Mucosa of rectum (tissue), 2 donors: ENCODE measurements at regions not wholly inside any gene's neighbourhood (a gene's known extent, or its start where the extent isn't known, plus 50 kb on each side); places are given as distances from the start of the nearest gene placed in this dataset.

Experiments used
- H3K27ac ChIP-seq, 2 donors: one replicate each; pipeline ENCODE4 v1.7.0; 2013; ENCODE audit warnings: inconsistent platforms in 2 of 2, low read depth in 2 of 2, low read length in 2 of 2
- H3K27me3 ChIP-seq, 2 donors: one replicate each; pipeline ENCODE4 v1.7.0; 2013; ENCODE audit warnings: low read length in 2 of 2; ENCODE audit not compliant: control insufficient read depth in 2 of 2, insufficient read depth in 2 of 2
- H3K36me3 ChIP-seq, 2 donors: one replicate each; pipeline ENCODE4 v1.7.0; 2013; ENCODE audit warnings: low read length in 2 of 2; ENCODE audit not compliant: control insufficient read depth in 2 of 2, insufficient read depth in 2 of 2
- H3K4me1 ChIP-seq, 2 donors: one replicate each; pipeline ENCODE4 v1.7.0; 2013; ENCODE audit warnings: low read length in 2 of 2, mild to moderate bottlenecking in 1 of 2; ENCODE audit not compliant: control insufficient read depth in 2 of 2, insufficient read depth in 2 of 2
- H3K4me3 ChIP-seq, 2 donors: one replicate each; pipeline ENCODE4 v1.7.0; 2013; ENCODE audit warnings: low read length in 2 of 2
- H3K9ac ChIP-seq, 2 donors: one replicate each; pipeline ENCODE4 v1.7.0; 2013; ENCODE audit warnings: low read length in 2 of 2, low read depth in 1 of 2, mild to moderate bottlenecking in 1 of 2
- H3K9me3 ChIP-seq, 2 donors: one replicate each; pipeline ENCODE4 v1.7.0; 2013; ENCODE audit warnings: low read length in 2 of 2; ENCODE audit not compliant: control insufficient read depth in 2 of 2
- donor health status: healthy.
- donor health status: Normal muscosa, but diverticular disease.

DNA sequence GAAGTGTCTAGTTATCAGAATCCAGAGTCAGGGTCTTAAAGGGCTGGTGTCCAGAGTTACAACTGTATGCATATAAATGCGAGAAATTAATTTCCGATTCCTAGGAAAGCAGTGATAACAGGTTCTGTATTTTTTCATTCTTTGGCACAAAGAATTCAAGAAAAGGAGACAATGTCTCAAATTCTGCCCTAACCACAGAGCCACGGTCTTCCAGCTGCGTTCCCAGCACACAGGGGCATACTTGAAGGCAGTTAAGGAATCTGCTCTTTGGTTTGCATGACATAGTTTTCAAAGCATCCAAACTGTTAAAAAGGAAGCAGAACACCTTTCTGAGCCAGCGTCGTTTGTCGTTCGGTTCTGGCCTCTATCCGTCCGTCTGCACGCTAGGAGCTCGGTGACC is 416.9 kb upstream of the MKI67 start:
- peaks cover 5 to 10% of the 10 kb centered on the region in 2 donors for H3K27me3 ChIP-seq
- H3K9ac ChIP-seq = no peak overlapping the region
- H3K36me3 ChIP-seq = no peaks in the 10 kb centered on the region
- H3K9me3 ChIP-seq = no peaks in the 10 kb centered on the region
- no peak overlapping the region for H3K4me3 ChIP-seq
- no peak overlapping the region for H3K27ac ChIP-seq
- H3K4me1 ChIP-seq = peaks cover 2 to 4% of the 10 kb centered on the region in 2 donors

DNA sequence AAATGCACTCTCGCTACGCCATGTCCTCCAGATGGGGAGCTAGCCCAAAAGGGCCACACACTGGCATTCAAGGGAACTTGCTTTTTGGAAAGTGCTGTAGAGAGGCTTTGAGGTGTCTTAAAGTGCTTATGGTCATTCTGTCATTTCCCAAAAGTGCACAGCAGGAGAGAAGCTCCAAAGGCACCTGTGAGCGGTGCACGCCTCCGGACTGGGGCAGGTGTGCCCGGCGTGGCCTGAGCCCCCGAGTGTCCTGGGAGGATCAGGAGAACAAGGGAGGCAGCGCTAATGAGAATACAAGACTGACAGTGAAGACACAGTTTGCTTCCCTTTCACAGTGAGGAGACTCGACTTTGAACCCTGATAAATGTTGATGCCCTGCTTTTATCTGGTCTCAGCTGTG is 419.0 kb upstream of the MKI67 start:
- H3K27ac ChIP-seq = no peak overlapping the region
- H3K9me3 ChIP-seq = no peaks in the 10 kb centered on the region
- H3K9ac ChIP-seq = no peak overlapping the region
- H3K27me3 ChIP-seq = peaks cover 0 to 5% of the 10 kb centered on the region in 2 donors
- peaks cover 2 to 4% of the 10 kb centered on the region in 2 donors for H3K4me1 ChIP-seq
- H3K4me3 ChIP-seq = no peak overlapping the region
- no peaks in the 10 kb centered on the region for H3K36me3 ChIP-seq

DNA sequence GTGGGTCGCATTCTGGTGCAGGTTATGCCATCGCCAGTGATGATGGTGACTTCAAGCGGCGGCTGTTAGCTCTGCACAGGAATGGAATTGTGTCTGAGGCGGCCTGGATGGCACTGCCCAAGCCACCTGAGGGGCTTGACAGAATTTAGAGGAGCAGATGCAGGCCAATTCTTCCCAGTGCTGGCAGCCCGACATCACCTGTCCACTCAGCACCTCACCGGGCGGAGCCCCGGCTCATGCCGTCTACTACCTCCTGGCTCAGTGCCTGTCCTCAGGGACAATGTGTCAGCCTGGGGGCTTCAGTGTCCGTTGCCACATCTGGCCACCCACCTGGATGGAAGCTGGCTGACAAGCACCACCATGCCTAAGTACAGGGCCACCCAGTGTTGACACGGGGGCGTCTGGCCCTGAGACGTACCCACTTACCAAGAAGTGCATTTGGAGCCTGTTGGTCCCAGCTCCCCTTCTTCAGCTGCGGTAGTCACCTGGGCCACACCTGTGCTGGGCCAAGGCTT is 420.5 kb upstream of the MKI67 start:
- Histone ChIP-seq H3K9ac (no peak overlapping the region), H3K27me3 (peaks cover 0 to 3% of the 10 kb centered on the region in 2 donors), H3K27ac (no peak overlapping the region), H3K4me1 (no peaks in the 10 kb centered on the region), H3K4me3 (no peak overlapping the region), H3K36me3 (no peaks in the 10 kb centered on the region), H3K9me3 (no peaks in the 10 kb centered on the region)

DNA sequence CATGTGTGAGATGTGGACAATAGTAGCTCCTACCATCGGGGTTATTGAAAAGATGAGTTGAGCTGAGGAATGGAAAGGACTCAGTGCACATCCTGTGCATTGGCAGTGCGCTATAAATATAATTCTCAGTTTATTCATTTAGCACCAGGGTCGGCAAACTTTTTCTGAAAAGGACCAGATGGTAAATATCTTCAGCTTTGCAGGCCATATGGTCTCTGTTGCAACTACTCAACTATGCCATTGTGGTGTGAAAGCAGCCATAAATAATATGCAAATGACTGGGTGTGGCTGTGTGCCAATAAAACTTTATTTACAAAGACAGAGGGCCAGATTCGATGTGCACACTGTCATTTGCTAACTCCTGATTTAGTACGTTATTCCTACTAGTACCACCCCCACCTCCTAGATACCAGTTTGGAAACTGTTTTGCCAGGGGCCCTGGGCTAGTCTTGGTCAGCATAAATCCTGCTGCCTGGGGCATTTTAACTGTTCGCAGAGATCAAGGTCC is 422.9 kb upstream of the MKI67 start:
- Histone ChIP-seq H3K4me3 (no peak overlapping the region), H3K9me3 (no peaks in the 10 kb centered on the region), H3K4me1 (no peaks in the 10 kb centered on the region), H3K27ac (no peak overlapping the region), H3K9ac (no peak overlapping the region), H3K27me3 (peaks cover 0 to 3% of the 10 kb centered on the region in 2 donors), H3K36me3 (no peaks in the 10 kb centered on the region)

DNA sequence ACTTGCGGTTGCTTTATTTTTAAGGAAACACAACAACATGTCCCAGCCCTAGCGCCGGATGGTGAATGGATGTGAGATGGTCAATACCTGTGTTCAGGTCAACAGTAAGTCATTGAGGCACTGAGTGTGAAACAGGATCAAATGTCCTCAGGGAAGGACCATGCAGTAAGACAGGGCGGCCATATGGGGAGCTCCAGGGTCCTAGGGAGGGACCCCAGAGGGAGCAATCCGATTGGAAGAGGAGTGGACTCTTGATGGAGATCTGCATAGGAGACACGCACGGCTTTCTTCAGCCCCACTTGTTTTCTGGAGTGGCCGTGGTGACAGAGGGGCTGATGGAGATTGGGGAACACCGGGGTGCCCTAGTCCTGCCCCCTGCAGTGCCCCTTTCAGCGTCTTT is 423.8 kb upstream of the MKI67 start:
- Histone ChIP-seq H3K9ac (no peak overlapping the region), H3K27ac (no peak overlapping the region), H3K9me3 (no peaks in the 10 kb centered on the region), H3K27me3 (peaks cover 0 to 3% of the 10 kb centered on the region in 2 donors), H3K4me1 (no peaks in the 10 kb centered on the region), H3K36me3 (no peaks in the 10 kb centered on the region), H3K4me3 (no peak overlapping the region)

DNA sequence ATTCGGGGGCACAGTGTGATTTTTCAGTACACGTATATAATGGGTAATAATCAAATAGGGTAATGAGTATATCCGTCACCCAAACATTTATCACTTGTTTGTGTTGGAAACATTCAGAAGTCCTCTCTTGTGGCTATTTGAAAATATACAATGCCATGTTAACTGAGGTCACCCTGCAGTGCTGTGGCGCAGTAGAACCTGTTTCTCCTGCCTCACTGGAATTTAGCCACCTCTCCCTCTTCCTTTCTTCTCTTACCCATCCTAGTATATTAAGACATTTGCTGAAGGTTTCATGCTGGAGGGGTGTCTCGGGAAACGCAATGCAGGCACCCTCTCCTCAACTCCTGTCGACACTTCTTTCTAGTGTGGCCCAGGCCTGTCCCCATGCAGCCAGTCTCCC is 425.3 kb upstream of the MKI67 start:
- H3K27ac ChIP-seq = no peak overlapping the region
- H3K9me3 ChIP-seq = no peaks in the 10 kb centered on the region
- H3K4me3 ChIP-seq = no peak overlapping the region
- H3K4me1 ChIP-seq = no peaks in the 10 kb centered on the region
- H3K9ac ChIP-seq = no peak overlapping the region
- H3K27me3 ChIP-seq = peaks cover 0 to 3% of the 10 kb centered on the region in 2 donors
- no peaks in the 10 kb centered on the region for H3K36me3 ChIP-seq

DNA sequence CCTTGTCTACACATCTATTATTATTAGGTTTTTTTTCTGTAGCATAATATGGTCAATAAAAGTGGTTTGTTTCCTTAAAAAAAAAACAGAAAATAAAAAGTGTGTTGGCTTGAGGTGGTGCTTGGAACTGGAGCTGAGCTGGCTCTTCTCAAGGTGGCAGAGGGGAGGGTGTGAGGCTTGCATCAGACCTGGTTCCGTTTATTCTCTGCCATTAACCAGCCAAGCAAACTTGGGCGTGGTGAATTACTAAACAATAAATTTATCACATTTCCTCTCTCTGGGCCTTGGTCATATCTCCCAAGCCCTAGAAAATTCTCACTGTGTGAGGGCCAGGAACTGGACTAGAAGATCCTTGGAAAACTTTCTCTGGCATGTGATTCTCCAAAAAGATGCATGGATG is 427.5 kb upstream of the MKI67 start:
- no peak overlapping the region for H3K4me3 ChIP-seq
- no peaks in the 10 kb centered on the region for H3K36me3 ChIP-seq
- no peak overlapping the region for H3K9ac ChIP-seq
- no peak overlapping the region for H3K27ac ChIP-seq
- H3K4me1 ChIP-seq = no peaks in the 10 kb centered on the region
- H3K9me3 ChIP-seq = no peaks in the 10 kb centered on the region
- no peaks in the 10 kb centered on the region for H3K27me3 ChIP-seq

DNA sequence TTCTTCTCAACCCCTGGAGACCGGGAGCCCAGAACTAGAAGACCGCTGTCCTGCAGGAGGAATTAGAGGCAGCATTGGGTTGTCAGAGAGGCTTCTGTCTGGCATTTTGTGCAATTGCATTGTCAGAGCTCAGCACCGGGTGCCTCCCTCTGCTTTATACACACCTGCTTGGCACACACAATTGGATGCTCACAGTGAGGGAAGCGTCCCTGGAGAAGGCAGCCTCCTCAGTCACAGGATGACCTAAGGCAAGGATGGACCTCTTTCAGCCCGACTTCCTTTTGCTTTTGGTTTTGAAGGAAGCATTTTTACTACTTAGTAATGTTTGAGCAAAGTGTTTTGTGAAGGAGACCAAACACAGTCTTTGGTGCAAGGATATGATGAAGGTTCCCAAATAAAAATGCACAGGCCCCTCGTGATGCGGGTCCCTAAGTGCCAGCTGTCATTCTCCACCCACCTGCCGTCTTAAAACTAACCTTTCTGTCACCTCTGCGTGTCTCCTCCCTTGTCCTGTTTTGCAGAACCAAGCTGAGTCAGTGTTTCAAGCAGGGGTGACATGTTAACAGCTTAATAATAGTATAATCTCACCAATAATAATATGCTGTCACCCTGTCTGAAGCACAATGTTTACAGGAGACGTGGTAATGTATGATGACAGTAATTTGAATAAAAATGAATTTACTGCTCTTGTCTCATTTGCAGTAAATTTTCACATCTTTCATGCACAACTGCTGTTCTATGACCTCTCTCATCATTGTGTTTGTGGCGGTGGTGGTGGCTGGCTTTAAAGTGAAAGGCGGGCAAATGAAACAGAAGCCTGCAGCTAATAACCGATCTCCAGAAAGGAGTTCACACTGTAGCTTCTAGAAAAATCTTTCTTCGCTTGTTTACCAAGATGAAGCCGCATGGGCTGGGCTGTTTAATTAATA is 430.2 kb upstream of the MKI67 start:
- H3K27me3 ChIP-seq = no peaks in the 10 kb centered on the region
- no peak overlapping the region for H3K27ac ChIP-seq
- H3K9ac ChIP-seq = no peak overlapping the region
- H3K36me3 ChIP-seq = no peaks in the 10 kb centered on the region
- no peaks in the 10 kb centered on the region for H3K9me3 ChIP-seq
- H3K4me1 ChIP-seq = no peaks in the 10 kb centered on the region
- no peak overlapping the region for H3K4me3 ChIP-seq

DNA sequence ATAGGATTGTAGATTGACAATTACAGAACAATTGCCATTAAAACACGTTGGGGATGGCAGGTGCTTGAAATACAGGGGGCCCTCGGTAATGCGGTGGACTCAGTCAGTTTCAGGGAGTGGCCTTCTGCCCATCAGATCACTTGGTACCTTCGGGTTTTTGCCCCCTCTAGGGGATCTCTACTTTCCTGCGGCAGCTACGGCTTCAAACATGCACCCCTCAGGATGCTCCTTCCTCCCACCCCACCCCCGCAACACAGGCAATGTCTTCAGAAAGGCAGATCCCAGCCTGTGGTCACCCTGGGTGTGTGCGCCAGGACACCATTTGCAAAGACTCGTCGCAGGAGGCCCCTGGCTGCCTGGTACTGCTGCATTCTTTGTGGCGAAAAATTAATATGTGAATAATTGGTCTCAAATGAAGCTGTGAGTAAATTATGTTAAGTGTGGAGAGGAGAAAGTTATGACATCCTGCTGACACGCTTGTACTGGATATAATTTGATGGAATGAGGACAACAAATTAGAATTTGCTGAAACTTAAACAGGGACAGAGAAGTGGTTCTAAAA is 431.0 kb upstream of the MKI67 start:
- Histone ChIP-seq H3K27ac (no peak overlapping the region), H3K9ac (no peak overlapping the region), H3K27me3 (no peaks in the 10 kb centered on the region), H3K36me3 (no peaks in the 10 kb centered on the region), H3K4me3 (no peak overlapping the region), H3K4me1 (no peaks in the 10 kb centered on the region), H3K9me3 (no peaks in the 10 kb centered on the region)

DNA sequence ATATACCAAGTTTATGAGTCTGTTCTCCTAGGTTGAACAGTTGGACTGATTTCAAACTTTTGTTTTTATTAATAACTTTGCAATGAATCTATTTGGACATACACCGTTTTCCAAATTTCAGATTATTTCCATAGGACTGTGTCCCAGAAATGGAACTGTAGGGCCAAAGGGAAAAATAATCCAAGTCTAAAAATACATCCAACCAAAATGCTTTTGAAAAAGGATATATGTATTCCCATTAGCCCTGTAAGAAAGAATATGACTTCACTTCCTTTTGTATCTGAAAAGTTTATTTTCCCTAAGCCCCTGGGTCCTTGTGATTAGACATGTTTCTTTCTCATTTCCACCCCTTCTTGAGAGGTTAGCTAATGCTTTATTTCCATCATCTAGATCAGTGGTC is 434.2 kb upstream of the MKI67 start:
- Histone ChIP-seq H3K36me3 (no peaks in the 10 kb centered on the region), H3K4me1 (no peaks in the 10 kb centered on the region), H3K9ac (no peak overlapping the region), H3K4me3 (no peak overlapping the region), H3K9me3 (no peaks in the 10 kb centered on the region), H3K27ac (no peak overlapping the region), H3K27me3 (no peaks in the 10 kb centered on the region)
